Left lobe of liver (tissue), 2 donors: ENCODE measurements at regions not wholly inside any gene's neighbourhood (a gene's known extent, or its start where the extent isn't known, plus 50 kb on each side); places are given as distances from the start of the nearest gene placed in this dataset.
"Not testable (repeated sequence)": the region's sequence is repeated elsewhere in the genome, so short reads cannot be mapped to it uniquely, and the experiment has no call there.

Experiments used
- ATAC-seq: fragments of 200-7000 bp; cut with Tn5 transposase; one replicate; pipeline ENCODE4 v1.9.1; 2020; ENCODE audit warnings: mild to moderate bottlenecking, moderate library complexity
- DNase-seq: peaks from one replicate; pipeline ENCODE4 v3.0.0-alpha.2; 2020; ENCODE audit warnings: low spot score
- donor health status: DM: no; HTN: no; CAD: no; lungs with moderate emphysema.
- donor health status: DM: no; HTN: yes; CAD: no.

DNA sequence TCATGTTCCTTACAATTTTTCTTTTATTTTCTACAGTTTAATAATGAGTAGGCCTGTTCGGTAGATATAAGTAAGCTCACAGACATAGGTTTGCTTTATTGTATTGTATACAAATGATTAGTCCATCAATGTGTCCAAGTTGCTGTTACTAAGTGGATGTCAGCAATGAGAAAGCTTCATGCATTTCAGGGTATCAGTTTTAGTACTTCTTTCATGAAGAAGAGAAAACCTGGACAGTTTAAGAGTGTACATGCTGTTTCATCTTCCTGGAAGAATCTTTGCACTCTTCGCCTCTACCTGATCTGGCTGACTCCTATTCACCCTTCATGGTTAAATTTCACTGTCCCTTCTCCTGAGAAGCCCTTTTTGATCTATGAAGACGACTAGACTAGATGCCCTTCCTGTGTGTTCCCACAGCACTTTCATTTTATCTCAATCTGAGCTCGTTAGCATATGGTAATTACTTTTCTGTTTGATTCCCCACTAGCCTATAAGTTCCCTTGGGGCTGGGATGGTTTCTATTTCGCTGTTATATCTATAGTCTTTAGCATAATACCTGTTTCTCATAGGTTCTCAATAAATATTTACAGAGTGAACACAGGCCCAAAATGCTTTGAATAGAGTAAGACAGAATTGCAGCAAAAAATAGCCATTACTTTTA, 70.7 kb downstream of the CETN3 start:
- DNase-seq (no peak), ATAC-seq (no peak)

GRCh38 chr5:90337449-90338052, 72.0 kb downstream of the CETN3 start:
- peak; percentile 96 for ATAC-seq

DNA sequence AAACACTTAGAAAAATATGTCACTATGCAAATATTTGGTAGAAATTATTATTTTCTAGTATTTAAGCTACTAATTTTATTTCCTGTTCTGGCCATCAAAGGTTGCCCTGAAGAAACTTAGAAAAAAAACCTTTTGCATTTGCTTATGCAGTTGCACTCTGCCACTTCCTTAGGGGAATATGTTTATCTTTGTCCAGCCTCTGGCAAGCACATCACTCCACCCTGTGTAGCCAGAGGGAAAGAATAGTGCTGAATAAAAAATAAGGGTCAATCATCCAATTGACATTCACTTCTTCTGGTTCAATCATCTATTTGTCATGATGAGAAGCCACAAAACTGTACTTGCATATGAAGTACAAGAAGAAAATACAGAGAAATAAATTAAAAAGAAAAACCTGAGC, 72.8 kb downstream of the CETN3 start:
- no peak for DNase-seq
- ATAC-seq, result no peak

More at GRCh38 chr5:90337449-90338052, 72.0 kb downstream of the CETN3 start:
- no peak for DNase-seq

- ATAC-seq (no peak), DNase-seq (no peak)
Measured at GRCh38 chr5:90334741-90335140, 74.8 kb downstream of the CETN3 start.

DNA sequence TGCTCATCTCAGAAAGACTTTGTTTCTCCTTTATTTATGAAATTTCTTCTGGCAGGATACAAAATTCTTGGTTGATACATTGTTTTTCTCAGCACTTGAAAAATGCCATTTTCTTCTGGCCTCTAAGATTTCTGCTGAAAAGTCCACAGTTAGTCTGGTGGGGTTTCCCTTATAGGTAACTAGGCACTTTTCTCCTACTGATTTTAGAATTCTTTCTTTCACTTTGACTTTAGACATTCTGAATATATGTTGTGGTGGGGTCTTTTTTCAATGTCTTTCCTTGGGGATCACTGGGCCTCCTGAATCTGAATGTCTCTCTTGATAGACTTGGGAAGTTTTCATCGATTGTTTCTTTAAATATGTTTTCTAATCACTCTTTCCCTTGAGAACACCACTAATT, 79.6 kb downstream of the CETN3 start:
- no peak for ATAC-seq
- DNase-seq, result no peak

GRCh38 chr5:90326995-90327394, 82.6 kb downstream of the CETN3 start:
- no peak for ATAC-seq
- no peak for DNase-seq

- ATAC-seq (no peak), DNase-seq (no peak)
Measured at GRCh38 chr5:90325093-90325492, 84.5 kb downstream of the CETN3 start.

GRCh38 chr5:90320348-90320747, 89.2 kb downstream of the CETN3 start:
- not testable (repeated sequence) for DNase-seq, ATAC-seq

GRCh38 chr5:90312027-90312426, 97.5 kb downstream of the CETN3 start:
- ATAC-seq, result no peak
- DNase-seq, result no peak

DNA sequence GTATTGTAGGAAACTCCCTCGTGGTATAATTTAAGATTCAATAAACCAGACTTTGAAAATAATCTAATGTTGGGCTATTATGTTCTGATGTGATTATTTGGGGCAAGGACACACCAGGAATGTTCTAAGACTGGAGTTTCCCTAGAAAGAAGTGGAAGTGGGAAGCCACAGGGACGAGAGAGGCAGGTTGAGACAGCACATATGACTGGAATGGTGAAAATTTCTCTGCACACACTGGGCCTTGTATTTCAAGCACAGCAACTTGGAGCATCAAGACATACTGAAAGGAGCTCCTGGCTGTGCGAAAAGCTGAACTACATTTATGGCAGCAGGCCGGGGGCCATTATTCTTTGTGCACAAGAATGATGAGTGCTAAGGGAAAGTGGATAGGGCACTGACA, 98.2 kb downstream of the CETN3 start:
- no peak for DNase-seq

DNA sequence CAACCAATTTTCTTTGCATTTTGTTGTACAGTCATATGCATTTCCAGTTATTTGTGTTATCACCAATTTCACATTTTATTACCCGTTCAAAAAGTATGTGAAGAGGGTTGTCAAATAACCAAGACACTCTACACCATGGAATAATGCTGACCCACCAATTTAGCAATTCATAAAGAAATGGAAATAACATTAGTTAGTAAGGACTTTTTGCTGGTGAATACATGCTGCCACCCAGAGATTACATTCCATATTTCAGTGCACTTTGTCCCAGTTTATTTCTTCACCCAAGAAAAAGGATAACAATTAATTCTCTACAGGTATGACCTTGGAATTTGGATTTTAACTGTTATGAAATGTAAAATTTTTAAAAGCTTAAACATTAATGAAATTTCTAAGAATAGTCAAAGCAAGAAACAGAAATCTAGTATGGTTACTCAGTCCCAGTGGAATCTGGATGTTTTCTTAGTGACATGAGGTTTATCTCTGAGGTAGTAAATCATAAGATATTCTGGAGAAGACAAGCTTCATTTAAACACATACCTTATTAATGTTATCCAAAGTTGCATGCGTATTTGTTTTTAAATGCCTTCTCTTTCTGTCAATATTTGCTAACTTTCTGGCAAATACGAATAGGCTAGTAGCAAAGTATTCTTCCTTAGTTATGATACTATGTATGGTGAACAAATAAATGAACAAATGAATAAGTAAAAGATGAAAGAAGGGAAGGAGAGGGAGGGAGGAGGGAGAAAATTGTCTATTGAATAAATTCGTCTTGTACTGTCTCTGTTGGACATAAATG, 100.6 kb downstream of the CETN3 start:
- no peak for ATAC-seq

More for the DNA sequence above, 98.2 kb downstream of the CETN3 start:
- ATAC-seq, result no peak

DNA sequence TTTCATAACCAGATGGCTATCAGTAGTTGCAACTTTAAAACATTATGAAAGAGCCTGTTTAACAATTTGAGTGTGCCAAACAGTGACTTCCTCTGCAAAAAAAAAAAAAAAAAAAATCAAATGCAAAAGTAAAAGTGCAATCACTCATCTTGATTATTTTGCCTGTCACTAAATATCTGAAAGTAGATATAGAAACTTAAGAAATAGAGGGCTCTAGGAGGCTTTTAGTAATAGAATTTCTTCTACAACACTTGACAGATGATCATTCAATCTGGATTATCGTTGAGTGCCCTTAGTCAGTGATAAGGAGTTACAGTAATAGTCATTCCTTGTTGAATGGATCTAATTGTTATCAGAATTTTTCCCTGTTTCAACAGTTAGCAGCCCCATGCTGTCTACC, 101.8 kb downstream of the CETN3 start:
- ATAC-seq (peak; percentile 23), DNase-seq (no peak)

More for the DNA sequence above, 100.6 kb downstream of the CETN3 start:
- DNase-seq, result no peak

- DNase-seq (no peak), ATAC-seq (no peak)
Measured at GRCh38 chr5:90307322-90307721, 102.2 kb downstream of the CETN3 start.

- no peak for DNase-seq
- ATAC-seq, result no peak
Measured at GRCh38 chr5:90306613-90307012, 102.9 kb downstream of the CETN3 start.

- DNase-seq (no peak), ATAC-seq (no peak)
Measured at GRCh38 chr5:90305041-90305720, 104.4 kb downstream of the CETN3 start.

GRCh38 chr5:90301248-90301647, 108.3 kb downstream of the CETN3 start:
- DNase-seq (no peak), ATAC-seq (no peak)

- DNase-seq (no peak), ATAC-seq (no peak)
Measured at GRCh38 chr5:90297045-90297764, 112.4 kb downstream of the CETN3 start.

- ATAC-seq, result no peak
- DNase-seq, result no peak
Measured at GRCh38 chr5:90294604-90295003, 115.0 kb downstream of the CETN3 start.

- ATAC-seq, result no peak
- no peak for DNase-seq
Measured at GRCh38 chr5:90293931-90294330, 115.6 kb downstream of the CETN3 start.

- ATAC-seq, result no peak
- DNase-seq, result no peak
Measured at GRCh38 chr5:90290648-90291047, 118.9 kb downstream of the CETN3 start.

- ATAC-seq (no peak), DNase-seq (no peak)
Measured at GRCh38 chr5:90289837-90290236, 119.7 kb downstream of the CETN3 start.
